GM19099 (cell line): ENCODE measurements at regions not wholly inside any gene's neighbourhood (a gene's known extent, or its start where the extent isn't known, plus 50 kb on each side); places are given as distances from the start of the nearest gene placed in this dataset.

Experiments
- POLR2A ChIP-seq: IDR thresholded peaks from 3 replicates; pipeline ENCODE4 v1.6.1; 2011; ENCODE audit warnings: low read depth; ENCODE audit not compliant: insufficient read length; ENCODE audit errors: extremely low read depth

GRCh38 chr14:92223025-92223424 lies 99.9 kb upstream of the SLC24A4 start:
- no peak for TF ChIP-seq POLR2A

- no peak for TF ChIP-seq POLR2A
Measured at GRCh38 chr14:92224358-92224954, 98.5 kb upstream of the SLC24A4 start.

- TF ChIP-seq POLR2A: no peak
Measured at GRCh38 chr14:92225731-92226130, 97.2 kb upstream of the SLC24A4 start.

GRCh38 chr14:92236243-92236900 lies 86.6 kb upstream of the SLC24A4 start:
- TF ChIP-seq POLR2A: no peak

- TF ChIP-seq POLR2A: no peak
Measured at GRCh38 chr14:92240658-92241057, 82.3 kb upstream of the SLC24A4 start.

- TF ChIP-seq POLR2A: no peak
Measured at GRCh38 chr14:92241966-92242595, 80.9 kb upstream of the SLC24A4 start.

- TF ChIP-seq POLR2A: no peak
Measured at GRCh38 chr14:92244805-92245204, 78.2 kb upstream of the SLC24A4 start.

- no peak for TF ChIP-seq POLR2A
Measured at GRCh38 chr14:92247341-92247740, 75.6 kb upstream of the SLC24A4 start.

- no peak for TF ChIP-seq POLR2A
Measured at GRCh38 chr14:92247947-92248346, 75.0 kb upstream of the SLC24A4 start.

- TF ChIP-seq POLR2A: no peak
Measured at GRCh38 chr14:92248696-92249095, 74.3 kb upstream of the SLC24A4 start.

GRCh38 chr14:92252323-92252722 lies 70.6 kb upstream of the SLC24A4 start:
- TF ChIP-seq POLR2A: no peak

- no peak for TF ChIP-seq POLR2A
Measured at GRCh38 chr14:92253381-92253894, 69.5 kb upstream of the SLC24A4 start.

GRCh38 chr14:92254786-92255185 lies 68.2 kb upstream of the SLC24A4 start:
- TF ChIP-seq POLR2A: no peak

GRCh38 chr14:92258934-92259333 lies 64.0 kb upstream of the SLC24A4 start:
- TF ChIP-seq POLR2A: peak; percentile 4

GRCh38 chr14:92259613-92260357 lies 63.2 kb upstream of the SLC24A4 start:
- TF ChIP-seq POLR2A: no peak
